Lower leg skin (tissue), 3 donors: ENCODE measurements at regions not wholly inside any gene's neighbourhood (a gene's known extent, or its start where the extent isn't known, plus 50 kb on each side); places are given as distances from the start of the nearest gene placed in this dataset.

Source experiments
- POLR2A ChIP-seq, 2 donors: fragments of 450-650 bp; IDR thresholded peaks; one replicate each; pipeline ENCODE4 v1.6.1; 2016 to 2017; ENCODE audit warnings: antibody characterized with exemption in 2 of 2, mild to moderate bottlenecking in 1 of 2, moderate library complexity in 1 of 2
- TF ChIP-seq, protein P1 (sequence below), 3 donors: fragments of 450-650 bp; IDR thresholded peaks; one replicate each; pipeline ENCODE4 v1.5.1; 2016; ENCODE audit warnings: antibody characterized with exemption in 3 of 3, mild to moderate bottlenecking in 3 of 3, moderate library complexity in 2 of 3

GRCh38 chr3:111454551-111454950 is 87.4 kb upstream of the CD96 start:
- TF ChIP-seq, protein P1, sequence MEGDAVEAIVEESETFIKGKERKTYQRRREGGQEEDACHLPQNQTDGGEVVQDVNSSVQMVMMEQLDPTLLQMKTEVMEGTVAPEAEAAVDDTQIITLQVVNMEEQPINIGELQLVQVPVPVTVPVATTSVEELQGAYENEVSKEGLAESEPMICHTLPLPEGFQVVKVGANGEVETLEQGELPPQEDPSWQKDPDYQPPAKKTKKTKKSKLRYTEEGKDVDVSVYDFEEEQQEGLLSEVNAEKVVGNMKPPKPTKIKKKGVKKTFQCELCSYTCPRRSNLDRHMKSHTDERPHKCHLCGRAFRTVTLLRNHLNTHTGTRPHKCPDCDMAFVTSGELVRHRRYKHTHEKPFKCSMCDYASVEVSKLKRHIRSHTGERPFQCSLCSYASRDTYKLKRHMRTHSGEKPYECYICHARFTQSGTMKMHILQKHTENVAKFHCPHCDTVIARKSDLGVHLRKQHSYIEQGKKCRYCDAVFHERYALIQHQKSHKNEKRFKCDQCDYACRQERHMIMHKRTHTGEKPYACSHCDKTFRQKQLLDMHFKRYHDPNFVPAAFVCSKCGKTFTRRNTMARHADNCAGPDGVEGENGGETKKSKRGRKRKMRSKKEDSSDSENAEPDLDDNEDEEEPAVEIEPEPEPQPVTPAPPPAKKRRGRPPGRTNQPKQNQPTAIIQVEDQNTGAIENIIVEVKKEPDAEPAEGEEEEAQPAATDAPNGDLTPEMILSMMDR (IDR thresholded peaks at IDR 0.05) = no peak
- no peak for TF ChIP-seq POLR2A (IDR thresholded peaks at IDR 0.05)
